Body of pancreas (tissue), 4 donors: ENCODE measurements at regions not wholly inside any gene's neighbourhood (a gene's known extent, or its start where the extent isn't known, plus 50 kb on each side); places are given as distances from the start of the nearest gene placed in this dataset.

Experiments used
- CTCF ChIP-seq, 7 experiments: fragments of 450-650 bp in 4 of 7; fragments of 200-600 bp in 3 of 7; sonication (generic) in 3 of 7; IDR thresholded peaks; one replicate each; pipeline ENCODE4 v1.5.1; 2016 to 2019; ENCODE audit warnings: antibody characterized with exemption in 7 of 7
- POLR2A ChIP-seq, 3 donors: fragments of 450-650 bp; IDR thresholded peaks; one replicate each; pipeline ENCODE4 v1.6.1; 2016; ENCODE audit warnings: antibody characterized with exemption in 3 of 3, mild to moderate bottlenecking in 2 of 3

- TF ChIP-seq CTCF (IDR thresholded peaks at IDR 0.05) (no peak), POLR2A (IDR thresholded peaks at IDR 0.05) (no peak)
These were observed 69.7 kb upstream of the MGMT start for GRCh38 chr10:129397198-129397974.
